ENCODE measurements at regions not wholly inside any gene's neighbourhood (a gene's known extent, or its start where the extent isn't known, plus 50 kb on each side); places are given as distances from the start of the nearest gene placed in this dataset.

DNA sequence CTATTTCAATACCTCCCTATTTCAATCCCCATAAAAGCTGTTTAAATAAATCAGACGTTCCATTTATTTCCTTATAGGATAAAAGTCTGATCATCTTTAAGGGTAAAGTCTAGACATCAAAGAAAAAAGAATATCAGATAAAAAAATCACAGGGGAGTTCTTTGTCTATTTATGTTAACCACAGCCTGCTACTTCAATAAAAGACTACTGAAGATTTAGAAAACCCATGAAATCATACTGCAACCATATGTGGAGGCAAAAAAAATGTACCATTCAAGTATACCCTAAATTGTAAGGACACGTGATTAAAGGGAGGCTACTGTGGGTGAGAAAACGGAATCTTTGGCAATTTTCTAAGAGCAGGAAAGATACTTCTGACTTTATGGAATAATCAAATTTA lies 108.2 kb upstream of the TNFSF4 start:
- Histone ChIP-seq H3K79me2 (ENCODE audit: control insufficient read depth, insufficient read depth, low read length) (no peaks in the 10 kb centered on the region), H3K9ac (ENCODE audit: control insufficient read depth, insufficient read depth, low read length) (no peak overlapping the region), H3K9me3 (replicated peaks; ENCODE audit: control insufficient read depth, insufficient read depth, low read length) (no peaks in the 10 kb centered on the region; the same call in 2 of the 3 replicates), H3K27me3 (replicated peaks in 1 of 2; ENCODE audit: control insufficient read depth in 2 of 2, insufficient read depth in 2 of 2, low read length in 1 of 2) (no peaks in the 10 kb centered on the region), H3K27ac (ENCODE audit: control insufficient read depth, insufficient read depth) (no peak overlapping the region), H3K36me3 (ENCODE audit: control insufficient read depth in 2 of 2, insufficient read depth in 2 of 2, low read length in 1 of 2) (no peaks in the 10 kb centered on the region), H3K4me3 (no peak overlapping the region), H4K20me1 (ENCODE audit: control insufficient read depth, insufficient read depth) (no peaks in the 10 kb centered on the region), H3K4me2 (ENCODE audit: control insufficient read depth, insufficient read depth) (no peak overlapping the region), H2AFZ (ENCODE audit: control insufficient read depth, low read depth, low read length) (no peak overlapping the region), H3K4me1 (ENCODE audit: control insufficient read depth, insufficient read depth, low read length) (no peaks in the 10 kb centered on the region)
- ChIA-PET POLR2A (no interaction called here), RAD21 (ENCODE audit: unreplicated experiment) (no interaction called here), CTCF (interaction anchor here (1.2 kb wide), 1 partner anchor 60 kb away, joined by 3 read pairs; no protein-coding TSS in a partner anchor), SMC1A (ENCODE audit: uncharacterized antibody, unreplicated experiment) (interaction anchor here (1.1 kb wide), 1 partner anchor 153 kb away, joined by 3 read pairs; no protein-coding TSS in a partner anchor)
- no peak for ATAC-seq
- intact Hi-C loops (cut with micrococcal nuclease; ENCODE audit: unreplicated experiment) (no loop called here), in situ Hi-C loops (cut with MboI) (no loop called here)
- no peak for TF ChIP-seq NRF1 (conservative IDR thresholded peaks at IDR 0.05; ENCODE audit: low read depth, low read length)
- WGBS (ENCODE audit: insufficient coverage, insufficient replicate concordance, low lambda C conversion rate, missing lambda C conversion rate): 79% methylated on average over 3 of the region's 3 CpGs
- FAIRE-seq: peak; percentile 66
- no TSS peak for BruUV-seq (replicated peaks)
- no peak for DNase-seq (ENCODE audit: low read depth, low spot score)

DNA sequence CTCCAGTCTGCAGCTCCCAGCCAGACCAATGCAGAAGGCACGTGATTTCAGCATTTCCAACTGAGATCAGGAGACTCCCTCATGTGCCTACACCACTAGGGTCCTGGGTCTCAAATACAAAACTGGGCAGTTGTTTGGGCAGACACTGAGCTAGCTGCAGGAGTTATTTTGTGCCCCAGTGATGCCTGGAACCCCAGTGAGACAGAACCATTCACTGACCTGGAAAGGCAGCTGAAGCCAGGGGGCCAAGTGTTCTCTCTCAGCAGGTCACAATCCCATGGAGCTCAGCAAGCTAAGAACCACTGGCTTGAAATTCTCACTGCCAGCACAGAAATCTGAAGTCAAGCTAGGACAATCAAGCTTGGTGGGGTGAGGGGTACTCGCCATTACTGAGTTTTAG lies 111.7 kb upstream of the TNFSF4 start:
- Histone ChIP-seq H3K9me3 (replicated peaks; ENCODE audit: control insufficient read depth, insufficient read depth, low read length) (no peaks in the 10 kb centered on the region; the same call in 2 of the 3 replicates), H3K4me2 (ENCODE audit: control insufficient read depth, insufficient read depth) (no peak overlapping the region), H3K79me2 (ENCODE audit: control insufficient read depth, insufficient read depth, low read length) (no peaks in the 10 kb centered on the region), H4K20me1 (ENCODE audit: control insufficient read depth, insufficient read depth) (no peaks in the 10 kb centered on the region), H2AFZ (ENCODE audit: control insufficient read depth, low read depth, low read length) (no peak overlapping the region), H3K4me1 (ENCODE audit: control insufficient read depth, insufficient read depth, low read length) (no peaks in the 10 kb centered on the region), H3K27me3 (replicated peaks in 1 of 2; ENCODE audit: control insufficient read depth in 2 of 2, insufficient read depth in 2 of 2, low read length in 1 of 2) (no peaks in the 10 kb centered on the region), H3K9ac (ENCODE audit: control insufficient read depth, insufficient read depth, low read length) (no peak overlapping the region), H3K4me3 (no peak overlapping the region), H3K36me3 (ENCODE audit: control insufficient read depth in 2 of 2, insufficient read depth in 2 of 2, low read length in 1 of 2) (no peaks in the 10 kb centered on the region), H3K27ac (ENCODE audit: control insufficient read depth, insufficient read depth) (no peak overlapping the region)
- intact Hi-C loops (cut with micrococcal nuclease; ENCODE audit: unreplicated experiment) (no loop called here), in situ Hi-C loops (cut with MboI) (no loop called here)
- SMC1A ChIA-PET (ENCODE audit: uncharacterized antibody, unreplicated experiment): interaction anchor here (1.1 to 1.6 kb wide), 3 partner anchors 11 to 23 kb away, joined by 3 to 5 read pairs (median 3); no protein-coding TSS in a partner anchor
- POLR2A ChIA-PET: no interaction called here
- BruUV-seq (replicated peaks): no TSS peak
- ATAC-seq: no peak
- CTCF ChIA-PET: interaction anchor here (0.7 to 1.2 kb wide), 2 partner anchors 9 to 471 kb away, joined by 3 read pairs; no protein-coding TSS in a partner anchor
- DNase-seq (ENCODE audit: low read depth, low spot score): no peak
- RAD21 ChIA-PET (ENCODE audit: unreplicated experiment): no interaction called here
- 74% methylated on average over 2 of the region's 2 CpGs for WGBS (ENCODE audit: insufficient coverage, insufficient replicate concordance, low lambda C conversion rate, missing lambda C conversion rate)
- no peak for FAIRE-seq
- TF ChIP-seq BCL11A (IDR thresholded peaks at IDR 0.05; ENCODE audit: low read depth, low read length) (no peak), CBX5 (IDR thresholded peaks at IDR 0.05; ENCODE audit: low read depth) (no peak), MXI1 (IDR thresholded peaks at IDR 0.05; ENCODE audit: low read depth, low read length) (no peak), FOS (IDR thresholded peaks at IDR 0.05; ENCODE audit: borderline replicate concordance, extremely low read depth, insufficient read length) (no peak), STAT3 (IDR thresholded peaks at IDR 0.05; ENCODE audit: low read depth, low read length) (no peak), TARDBP (IDR thresholded peaks at IDR 0.05; ENCODE audit: borderline replicate concordance) (no peak), ZSCAN29 (IDR thresholded peaks at IDR 0.05) (no peak), NFYB (IDR thresholded peaks at IDR 0.05; ENCODE audit: insufficient read depth, low read depth, low read length) (no peak), NBN (IDR thresholded peaks at IDR 0.05) (no peak), JUNB (IDR thresholded peaks at IDR 0.05) (no peak)
- TF ChIP-seq, protein P1, sequence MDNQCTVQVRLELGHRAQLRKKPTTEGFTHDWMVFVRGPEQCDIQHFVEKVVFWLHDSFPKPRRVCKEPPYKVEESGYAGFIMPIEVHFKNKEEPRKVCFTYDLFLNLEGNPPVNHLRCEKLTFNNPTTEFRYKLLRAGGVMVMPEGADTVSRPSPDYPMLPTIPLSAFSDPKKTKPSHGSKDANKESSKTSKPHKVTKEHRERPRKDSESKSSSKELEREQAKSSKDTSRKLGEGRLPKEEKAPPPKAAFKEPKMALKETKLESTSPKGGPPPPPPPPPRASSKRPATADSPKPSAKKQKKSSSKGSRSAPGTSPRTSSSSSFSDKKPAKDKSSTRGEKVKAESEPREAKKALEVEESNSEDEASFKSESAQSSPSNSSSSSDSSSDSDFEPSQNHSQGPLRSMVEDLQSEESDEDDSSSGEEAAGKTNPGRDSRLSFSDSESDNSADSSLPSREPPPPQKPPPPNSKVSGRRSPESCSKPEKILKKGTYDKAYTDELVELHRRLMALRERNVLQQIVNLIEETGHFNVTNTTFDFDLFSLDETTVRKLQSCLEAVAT (IDR thresholded peaks at IDR 0.05): no peak
- TF ChIP-seq, protein P2, sequence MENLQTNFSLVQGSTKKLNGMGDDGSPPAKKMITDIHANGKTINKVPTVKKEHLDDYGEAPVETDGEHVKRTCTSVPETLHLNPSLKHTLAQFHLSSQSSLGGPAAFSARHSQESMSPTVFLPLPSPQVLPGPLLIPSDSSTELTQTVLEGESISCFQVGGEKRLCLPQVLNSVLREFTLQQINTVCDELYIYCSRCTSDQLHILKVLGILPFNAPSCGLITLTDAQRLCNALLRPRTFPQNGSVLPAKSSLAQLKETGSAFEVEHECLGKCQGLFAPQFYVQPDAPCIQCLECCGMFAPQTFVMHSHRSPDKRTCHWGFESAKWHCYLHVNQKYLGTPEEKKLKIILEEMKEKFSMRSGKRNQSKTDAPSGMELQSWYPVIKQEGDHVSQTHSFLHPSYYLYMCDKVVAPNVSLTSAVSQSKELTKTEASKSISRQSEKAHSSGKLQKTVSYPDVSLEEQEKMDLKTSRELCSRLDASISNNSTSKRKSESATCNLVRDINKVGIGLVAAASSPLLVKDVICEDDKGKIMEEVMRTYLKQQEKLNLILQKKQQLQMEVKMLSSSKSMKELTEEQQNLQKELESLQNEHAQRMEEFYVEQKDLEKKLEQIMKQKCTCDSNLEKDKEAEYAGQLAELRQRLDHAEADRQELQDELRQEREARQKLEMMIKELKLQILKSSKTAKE (IDR thresholded peaks at IDR 0.05; ENCODE audit: low read depth, poor library complexity, severe bottlenecking): no peak

Data from GM12878 (cell line).